H1 (cell line): ENCODE measurements at regions not wholly inside any gene's neighbourhood (a gene's known extent, or its start where the extent isn't known, plus 50 kb on each side); places are given as distances from the start of the nearest gene placed in this dataset.

ENCODE experiments used
- CEBPB ChIP-seq: IDR thresholded peaks from 2 replicates; pipeline ENCODE4 v1.6.1; 2012; ENCODE audit warnings: low read depth, low read length
- EP300 ChIP-seq, 2 experiments: IDR thresholded peaks; 1 replicate in 1 of 2; 2 replicates in 1 of 2; pipeline ENCODE4 v1.6.1; 2011 to 2012; ENCODE audit warnings: low read depth in 2 of 2, low read length in 2 of 2, mild to moderate bottlenecking in 2 of 2, borderline replicate concordance in 1 of 2, inconsistent platforms in 1 of 2, moderate library complexity in 1 of 2
- SAP30 ChIP-seq: fragments of 300-600 bp; sonication (generic); IDR thresholded peaks from 2 replicates; pipeline ENCODE4 v1.7.1; 2012; ENCODE audit warnings: low read length, moderate library complexity, mild to moderate bottlenecking, inconsistent platforms; ENCODE audit not compliant: insufficient read depth, insufficient replicate concordance
- TAF7 ChIP-seq: optimal IDR thresholded peaks from 2 replicates; pipeline ENCODE3; 2011; ENCODE audit warnings: low read depth, mild to moderate bottlenecking, inconsistent platforms, low read length, moderate library complexity, borderline replicate concordance
- TCF12 ChIP-seq: IDR thresholded peaks from 2 replicates; pipeline ENCODE4 v1.6.1; 2011; ENCODE audit warnings: low read depth, mild to moderate bottlenecking, low read length

GRCh38 chr11:69238573-69239351 lies 55.2 kb upstream of the MYEOV start (continued):
- TF ChIP-seq SAP30 = no peak
- no peak for TF ChIP-seq TAF7
- TF ChIP-seq TCF12 = no peak
- TF ChIP-seq EP300 (IDR thresholded peaks at IDR 0.05; ENCODE audit: borderline replicate concordance in 1 of 2, low read depth in 2 of 2, low read length in 2 of 2) = no peak
- no peak for TF ChIP-seq CEBPB
